ENCODE measurements at regions not wholly inside any gene's neighbourhood (a gene's known extent, or its start where the extent isn't known, plus 50 kb on each side); places are given as distances from the start of the nearest gene placed in this dataset.

GRCh38 chr3:22938739-22939138, 264.4 kb upstream of the UBE2E2 start:
- TF ChIP-seq, protein P1, sequence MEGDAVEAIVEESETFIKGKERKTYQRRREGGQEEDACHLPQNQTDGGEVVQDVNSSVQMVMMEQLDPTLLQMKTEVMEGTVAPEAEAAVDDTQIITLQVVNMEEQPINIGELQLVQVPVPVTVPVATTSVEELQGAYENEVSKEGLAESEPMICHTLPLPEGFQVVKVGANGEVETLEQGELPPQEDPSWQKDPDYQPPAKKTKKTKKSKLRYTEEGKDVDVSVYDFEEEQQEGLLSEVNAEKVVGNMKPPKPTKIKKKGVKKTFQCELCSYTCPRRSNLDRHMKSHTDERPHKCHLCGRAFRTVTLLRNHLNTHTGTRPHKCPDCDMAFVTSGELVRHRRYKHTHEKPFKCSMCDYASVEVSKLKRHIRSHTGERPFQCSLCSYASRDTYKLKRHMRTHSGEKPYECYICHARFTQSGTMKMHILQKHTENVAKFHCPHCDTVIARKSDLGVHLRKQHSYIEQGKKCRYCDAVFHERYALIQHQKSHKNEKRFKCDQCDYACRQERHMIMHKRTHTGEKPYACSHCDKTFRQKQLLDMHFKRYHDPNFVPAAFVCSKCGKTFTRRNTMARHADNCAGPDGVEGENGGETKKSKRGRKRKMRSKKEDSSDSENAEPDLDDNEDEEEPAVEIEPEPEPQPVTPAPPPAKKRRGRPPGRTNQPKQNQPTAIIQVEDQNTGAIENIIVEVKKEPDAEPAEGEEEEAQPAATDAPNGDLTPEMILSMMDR (IDR thresholded peaks at IDR 0.05): no peak
- no peak for TF ChIP-seq ZFX (IDR thresholded peaks at IDR 0.05; ENCODE audit: borderline replicate concordance)

All from 22Rv1 (cell line).